ENCODE measurements at regions not wholly inside any gene's neighbourhood (a gene's known extent, or its start where the extent isn't known, plus 50 kb on each side); places are given as distances from the start of the nearest gene placed in this dataset.
"Not testable (repeated sequence)": the region's sequence is repeated elsewhere in the genome, so short reads cannot be mapped to it uniquely, and the experiment has no call there.

GRCh38 chr13:37175996-37176395, 70.5 kb upstream of the CSNK1A1L start:
- no peaks in the 10 kb centered on the region for H3K4me1 ChIP-seq (ENCODE audit: control insufficient read depth, insufficient read depth, low read length)
- H3K9me3 ChIP-seq (ENCODE audit: control insufficient read depth, insufficient read depth, low read length), result no peaks in the 10 kb centered on the region
- no CpG with 5 or more reads among the region's 2 CpGs for WGBS (ENCODE audit: insufficient coverage)
- DNase-seq (ENCODE audit: low read depth in 4 of 6, low spot score in 6 of 6), result no peak
- no peaks in the 10 kb centered on the region for H3K36me3 ChIP-seq (ENCODE audit: control insufficient read depth, insufficient read depth, low read length)
- no peak overlapping the region for H3K4me3 ChIP-seq (ENCODE audit: low read depth, low read length)
- H3K27ac ChIP-seq (ENCODE audit: low read depth, low read length), result no peak overlapping the region
- H3K27me3 ChIP-seq (ENCODE audit: control insufficient read depth, insufficient read depth, low read length), result no peaks in the 10 kb centered on the region

GRCh38 chr13:37173214-37173613, 67.8 kb upstream of the CSNK1A1L start:
- 73% methylated on average over 2 of the region's 3 CpGs for WGBS (ENCODE audit: insufficient coverage)
- H3K27me3 ChIP-seq (ENCODE audit: control insufficient read depth, insufficient read depth, low read length), result no peaks in the 10 kb centered on the region
- no peaks in the 10 kb centered on the region for H3K9me3 ChIP-seq (ENCODE audit: control insufficient read depth, insufficient read depth, low read length)
- DNase-seq (ENCODE audit: low read depth in 4 of 6, low spot score in 6 of 6), result no peak
- no peak overlapping the region for H3K4me3 ChIP-seq (ENCODE audit: low read depth, low read length)
- H3K27ac ChIP-seq (ENCODE audit: low read depth, low read length), result no peak overlapping the region
- H3K4me1 ChIP-seq (ENCODE audit: control insufficient read depth, insufficient read depth, low read length), result no peaks in the 10 kb centered on the region
- no peaks in the 10 kb centered on the region for H3K36me3 ChIP-seq (ENCODE audit: control insufficient read depth, insufficient read depth, low read length)

GRCh38 chr13:37172226-37172625, 66.8 kb upstream of the CSNK1A1L start:
- not testable (repeated sequence) for H3K27ac ChIP-seq (ENCODE audit: low read depth, low read length); H3K27me3 ChIP-seq (ENCODE audit: control insufficient read depth, insufficient read depth, low read length); H3K9me3 ChIP-seq (ENCODE audit: control insufficient read depth, insufficient read depth, low read length); DNase-seq (ENCODE audit: low read depth in 4 of 6, low spot score in 6 of 6); H3K4me1 ChIP-seq (ENCODE audit: control insufficient read depth, insufficient read depth, low read length); H3K4me3 ChIP-seq (ENCODE audit: low read depth, low read length); H3K36me3 ChIP-seq (ENCODE audit: control insufficient read depth, insufficient read depth, low read length)
- WGBS (ENCODE audit: insufficient coverage), result 83% methylated on average over 8 of the region's 11 CpGs

DNA sequence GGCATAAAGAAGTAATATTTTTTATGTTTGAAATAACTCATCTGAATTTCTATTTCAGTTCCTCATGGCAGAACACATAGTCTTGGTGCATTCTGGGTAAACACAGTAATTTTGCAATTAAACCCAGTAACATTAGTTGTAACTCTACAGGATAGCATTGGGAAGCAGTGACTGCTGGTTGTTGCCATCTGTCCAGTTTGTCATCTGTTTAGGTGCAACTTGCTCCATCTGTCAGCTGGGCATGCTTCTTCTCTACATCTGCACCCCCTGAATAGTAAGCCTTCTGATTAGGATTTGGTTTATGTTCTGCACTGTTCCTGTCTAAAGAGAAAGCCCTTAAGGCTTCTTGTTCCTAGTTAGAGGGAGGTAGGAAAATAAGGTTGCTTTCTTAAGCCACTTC, 63.5 kb upstream of the CSNK1A1L start:
- peak in 1 of 6 donors; percentile 72 for DNase-seq (ENCODE audit: low read depth in 4 of 6, low spot score in 6 of 6)
- Histone ChIP-seq H3K27ac (ENCODE audit: low read depth, low read length) (no peak overlapping the region), H3K4me3 (ENCODE audit: low read depth, low read length) (no peak overlapping the region), H3K9me3 (ENCODE audit: control insufficient read depth, insufficient read depth, low read length) (no peaks in the 10 kb centered on the region), H3K27me3 (ENCODE audit: control insufficient read depth, insufficient read depth, low read length) (no peaks in the 10 kb centered on the region), H3K4me1 (ENCODE audit: control insufficient read depth, insufficient read depth, low read length) (no peaks in the 10 kb centered on the region), H3K36me3 (ENCODE audit: control insufficient read depth, insufficient read depth, low read length) (no peaks in the 10 kb centered on the region)

DNA sequence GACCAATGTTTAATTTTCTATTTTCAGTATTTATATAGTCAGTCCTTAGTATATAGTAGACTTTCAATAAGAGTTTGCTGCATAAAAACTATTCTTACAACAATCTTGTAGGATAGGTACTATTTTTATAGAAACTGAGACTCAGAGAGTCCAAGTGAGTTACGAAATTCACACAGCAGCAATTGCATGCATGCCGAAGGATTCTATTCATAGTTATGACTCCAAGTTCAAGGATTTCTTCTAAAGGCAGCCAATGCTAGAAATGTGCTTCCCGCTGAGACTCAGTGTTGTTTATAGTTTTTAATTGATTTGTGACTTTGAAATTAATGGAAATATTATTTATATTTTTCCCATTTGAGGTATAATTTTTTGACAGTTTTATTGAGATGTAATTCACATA, 62.7 kb upstream of the CSNK1A1L start:
- H3K4me1 ChIP-seq (ENCODE audit: control insufficient read depth, insufficient read depth, low read length), result no peaks in the 10 kb centered on the region
- H3K9me3 ChIP-seq (ENCODE audit: control insufficient read depth, insufficient read depth, low read length), result no peaks in the 10 kb centered on the region
- H3K27me3 ChIP-seq (ENCODE audit: control insufficient read depth, insufficient read depth, low read length), result no peaks in the 10 kb centered on the region
- no peak overlapping the region for H3K27ac ChIP-seq (ENCODE audit: low read depth, low read length)
- H3K36me3 ChIP-seq (ENCODE audit: control insufficient read depth, insufficient read depth, low read length), result no peaks in the 10 kb centered on the region
- no peak overlapping the region for H3K4me3 ChIP-seq (ENCODE audit: low read depth, low read length)
- no peak for DNase-seq (ENCODE audit: low read depth in 4 of 6, low spot score in 6 of 6)
- no CpG with 5 or more reads among the region's 3 CpGs for WGBS (ENCODE audit: insufficient coverage)

GRCh38 chr13:37164635-37165034, 59.2 kb upstream of the CSNK1A1L start:
- no peaks in the 10 kb centered on the region for H3K36me3 ChIP-seq (ENCODE audit: control insufficient read depth, insufficient read depth, low read length)
- no peak for DNase-seq (ENCODE audit: low read depth in 4 of 6, low spot score in 6 of 6)
- no peaks in the 10 kb centered on the region for H3K27me3 ChIP-seq (ENCODE audit: control insufficient read depth, insufficient read depth, low read length)
- no peaks in the 10 kb centered on the region for H3K4me1 ChIP-seq (ENCODE audit: control insufficient read depth, insufficient read depth, low read length)
- WGBS (ENCODE audit: insufficient coverage), result 94% methylated on average over 2 of the region's 2 CpGs
- H3K27ac ChIP-seq (ENCODE audit: low read depth, low read length), result no peak overlapping the region
- peaks cover 2% of the 10 kb centered on the region for H3K9me3 ChIP-seq (ENCODE audit: control insufficient read depth, insufficient read depth, low read length)
- H3K4me3 ChIP-seq (ENCODE audit: low read depth, low read length), result no peak overlapping the region

DNA sequence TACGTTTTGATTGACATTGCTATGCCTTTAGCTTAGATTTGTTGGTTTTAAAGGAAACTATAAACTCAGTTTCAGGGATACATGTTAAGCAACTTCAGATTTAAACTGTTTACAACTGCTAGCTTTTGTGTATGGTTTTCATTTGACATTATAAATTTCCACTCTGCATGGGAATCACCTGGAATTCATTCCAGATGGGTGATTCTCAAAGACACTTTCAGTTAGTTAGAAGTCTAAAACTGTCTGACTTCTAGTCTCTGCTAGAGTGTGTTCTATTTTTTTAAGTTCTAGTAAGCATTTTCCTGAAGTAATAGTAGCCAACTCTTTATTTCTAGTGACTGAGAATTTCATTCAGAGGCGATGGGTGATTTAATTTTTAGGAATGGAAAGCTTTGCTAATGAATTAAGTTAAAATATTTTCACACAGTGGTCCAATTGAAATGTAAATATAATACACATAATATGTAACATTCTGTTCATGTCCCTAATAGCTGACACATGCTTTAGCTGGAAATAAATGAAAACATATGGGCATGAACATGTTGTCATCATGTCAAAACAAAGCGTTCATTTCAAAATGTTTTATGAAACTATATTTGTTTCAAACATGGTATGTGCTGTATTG, 58.3 kb upstream of the CSNK1A1L start:
- Histone ChIP-seq H3K36me3 (ENCODE audit: control insufficient read depth, insufficient read depth, low read length) (no peaks in the 10 kb centered on the region), H3K4me1 (ENCODE audit: control insufficient read depth, insufficient read depth, low read length) (no peaks in the 10 kb centered on the region), H3K4me3 (ENCODE audit: low read depth, low read length) (no peak overlapping the region), H3K27me3 (ENCODE audit: control insufficient read depth, insufficient read depth, low read length) (no peaks in the 10 kb centered on the region), H3K9me3 (ENCODE audit: control insufficient read depth, insufficient read depth, low read length) (peaks cover 2% of the 10 kb centered on the region), H3K27ac (ENCODE audit: low read depth, low read length) (no peak overlapping the region)
- WGBS (ENCODE audit: insufficient coverage), result no CpG with 5 or more reads among the region's 3 CpGs
- DNase-seq (ENCODE audit: low read depth in 4 of 6, low spot score in 6 of 6), result peak in 1 of 6 donors; percentile 70

GRCh38 chr13:37158481-37158880, 53.0 kb upstream of the CSNK1A1L start:
- Histone ChIP-seq H3K9me3 (ENCODE audit: control insufficient read depth, insufficient read depth, low read length) (peaks cover 2% of the 10 kb centered on the region), H3K4me3 (ENCODE audit: low read depth, low read length) (no peak overlapping the region), H3K27me3 (ENCODE audit: control insufficient read depth, insufficient read depth, low read length) (no peaks in the 10 kb centered on the region), H3K4me1 (ENCODE audit: control insufficient read depth, insufficient read depth, low read length) (no peaks in the 10 kb centered on the region), H3K36me3 (ENCODE audit: control insufficient read depth, insufficient read depth, low read length) (no peaks in the 10 kb centered on the region), H3K27ac (ENCODE audit: low read depth, low read length) (no peak overlapping the region)
- WGBS (ENCODE audit: insufficient coverage), result 91% methylated on average over 2 of the region's 2 CpGs
- no peak for DNase-seq (ENCODE audit: low read depth in 4 of 6, low spot score in 6 of 6)

GRCh38 chr13:37155613-37156097, 50.2 kb upstream of the CSNK1A1L start:
- H3K9me3 ChIP-seq (ENCODE audit: control insufficient read depth, insufficient read depth, low read length); H3K4me3 ChIP-seq (ENCODE audit: low read depth, low read length); H3K4me1 ChIP-seq (ENCODE audit: control insufficient read depth, insufficient read depth, low read length); H3K27me3 ChIP-seq (ENCODE audit: control insufficient read depth, insufficient read depth, low read length); H3K36me3 ChIP-seq (ENCODE audit: control insufficient read depth, insufficient read depth, low read length); DNase-seq (ENCODE audit: low read depth in 4 of 6, low spot score in 6 of 6); H3K27ac ChIP-seq (ENCODE audit: low read depth, low read length): not testable (repeated sequence)
- 93% methylated on average over 16 of the region's 22 CpGs for WGBS (ENCODE audit: insufficient coverage)

Measured in spinal cord (tissue), 9 donors.